ENCODE measurements at regions not wholly inside any gene's neighbourhood (a gene's known extent, or its start where the extent isn't known, plus 50 kb on each side); places are given as distances from the start of the nearest gene placed in this dataset.

DNA sequence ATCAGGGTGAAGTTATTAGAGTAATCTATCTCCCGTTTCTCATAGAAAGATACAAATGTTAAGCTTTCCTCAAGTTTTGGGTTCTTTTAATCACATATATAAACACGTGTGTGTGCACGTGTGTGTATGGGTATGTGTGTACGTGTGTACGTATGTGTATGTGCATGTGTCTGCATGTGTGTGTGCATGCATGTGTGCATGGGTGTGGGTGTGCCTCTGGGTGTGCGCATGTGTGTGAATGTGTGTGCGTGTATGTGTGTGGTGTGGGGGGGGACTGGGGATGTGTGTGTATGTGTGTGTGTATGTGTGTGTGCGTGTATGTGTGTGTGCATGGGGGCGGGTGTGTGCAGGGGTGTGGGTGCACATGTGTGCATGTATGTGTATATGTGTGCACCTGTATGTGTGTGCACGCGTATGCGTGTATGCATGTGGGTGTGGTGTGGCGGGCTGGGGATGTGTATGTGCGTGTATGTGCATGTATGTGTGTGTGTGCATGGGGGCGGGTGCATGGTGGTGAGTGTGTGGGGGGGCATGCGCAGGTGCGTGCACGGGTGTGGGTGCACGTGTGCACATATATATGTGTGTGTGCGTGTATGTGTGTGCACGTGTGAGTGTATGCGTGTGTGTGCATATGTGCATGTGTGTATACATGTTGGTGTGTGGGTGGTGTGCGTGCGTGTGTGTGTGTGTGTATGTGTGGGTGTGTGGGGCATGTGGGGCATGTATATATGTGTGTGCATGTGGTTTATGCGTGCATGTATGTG, 304.0 kb downstream of the MBD2 start:
- Histone ChIP-seq H3K27me3 (ENCODE audit: control insufficient read depth, insufficient read depth, low read length) (no peaks in the 10 kb centered on the region), H3K36me3 (ENCODE audit: control insufficient read depth, insufficient read depth, low read length) (no peaks in the 10 kb centered on the region), H3K4me1 (ENCODE audit: control insufficient read depth, insufficient read depth, low read length) (no peaks in the 10 kb centered on the region), H3K4me3 (ENCODE audit: low read depth, low read length) (no peak overlapping the region), H3K27ac (ENCODE audit: low read depth, low read length) (no peak overlapping the region), H3K9ac (ENCODE audit: low read length) (no peak overlapping the region), H3K9me3 (ENCODE audit: control insufficient read depth, insufficient read depth, low read depth, low read length) (no peaks in the 10 kb centered on the region)

DNA sequence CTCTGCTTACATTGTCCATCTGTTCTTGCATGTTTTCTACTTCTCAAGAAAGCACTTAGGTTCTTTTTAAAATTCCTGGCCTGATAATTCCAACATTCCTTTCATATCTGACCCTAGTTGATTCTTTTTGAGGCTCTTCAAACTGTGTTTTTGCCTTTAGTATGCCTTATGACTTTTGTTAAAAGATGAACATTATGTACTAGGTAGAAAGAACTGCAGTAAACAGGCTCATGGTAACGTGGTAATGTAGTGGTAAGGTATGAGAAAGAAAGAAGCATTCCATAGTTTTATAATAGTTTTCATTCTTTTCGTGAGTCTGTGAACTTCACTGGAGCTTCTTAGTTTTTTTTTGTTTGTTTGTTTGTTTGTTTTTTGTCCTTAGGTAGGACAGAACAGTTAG, 306.4 kb downstream of the MBD2 start:
- Histone ChIP-seq H3K27me3 (ENCODE audit: control insufficient read depth, insufficient read depth, low read length) (no peaks in the 10 kb centered on the region), H3K9me3 (ENCODE audit: control insufficient read depth, insufficient read depth, low read depth, low read length) (no peaks in the 10 kb centered on the region), H3K4me3 (ENCODE audit: low read depth, low read length) (no peak overlapping the region), H3K36me3 (ENCODE audit: control insufficient read depth, insufficient read depth, low read length) (no peaks in the 10 kb centered on the region), H3K4me1 (ENCODE audit: control insufficient read depth, insufficient read depth, low read length) (no peaks in the 10 kb centered on the region), H3K27ac (ENCODE audit: low read depth, low read length) (no peak overlapping the region), H3K9ac (ENCODE audit: low read length) (no peak overlapping the region)

DNA sequence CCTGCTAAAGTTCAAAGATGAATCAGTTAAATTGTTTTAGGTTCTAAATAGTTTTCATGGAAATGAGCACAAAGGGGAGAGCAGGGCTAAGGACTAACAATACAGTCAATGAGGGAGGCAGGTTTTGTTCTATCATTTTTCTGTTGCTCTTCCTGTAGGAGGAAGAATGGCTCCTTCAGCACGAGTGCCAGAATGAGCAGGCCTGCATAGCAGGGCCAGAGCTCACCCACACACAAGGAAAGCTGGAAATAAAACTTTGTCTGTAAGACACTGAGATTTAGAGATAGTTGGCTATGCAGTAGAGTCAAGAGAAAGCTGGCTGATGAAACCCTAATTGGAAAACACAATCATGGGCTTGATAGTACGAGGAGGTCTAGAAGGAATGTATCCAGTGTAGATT, 313.3 kb downstream of the MBD2 start:
- H3K27ac ChIP-seq (ENCODE audit: low read depth, low read length) = no peak overlapping the region
- H3K4me3 ChIP-seq (ENCODE audit: low read depth, low read length) = no peak overlapping the region
- no peaks in the 10 kb centered on the region for H3K36me3 ChIP-seq (ENCODE audit: control insufficient read depth, insufficient read depth, low read length)
- no peak overlapping the region for H3K9ac ChIP-seq (ENCODE audit: low read length)
- no peaks in the 10 kb centered on the region for H3K9me3 ChIP-seq (ENCODE audit: control insufficient read depth, insufficient read depth, low read depth, low read length)
- no peaks in the 10 kb centered on the region for H3K4me1 ChIP-seq (ENCODE audit: control insufficient read depth, insufficient read depth, low read length)
- H3K27me3 ChIP-seq (ENCODE audit: control insufficient read depth, insufficient read depth, low read length) = no peaks in the 10 kb centered on the region

DNA sequence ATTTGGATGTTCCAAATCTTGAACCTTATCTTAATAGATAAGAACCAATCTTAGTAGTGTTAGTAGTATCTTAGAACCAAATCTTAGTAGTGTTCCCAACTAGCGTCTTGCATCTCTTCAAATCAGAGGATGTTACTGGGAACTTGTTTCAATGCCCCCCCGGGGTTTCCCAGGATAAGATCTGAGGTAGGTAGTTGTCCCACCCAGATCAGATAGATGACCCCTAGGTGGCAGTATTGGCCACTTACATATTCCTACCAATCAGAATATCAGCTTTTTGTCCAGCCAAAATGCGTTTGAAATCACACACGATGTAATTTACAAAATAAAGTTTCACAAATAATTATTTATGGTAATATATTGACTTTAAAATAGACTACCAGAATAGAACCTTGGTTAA, 314.8 kb downstream of the MBD2 start:
- H3K9ac ChIP-seq (ENCODE audit: low read length) = no peak overlapping the region
- H3K9me3 ChIP-seq (ENCODE audit: control insufficient read depth, insufficient read depth, low read depth, low read length) = no peaks in the 10 kb centered on the region
- H3K36me3 ChIP-seq (ENCODE audit: control insufficient read depth, insufficient read depth, low read length) = no peaks in the 10 kb centered on the region
- no peaks in the 10 kb centered on the region for H3K27me3 ChIP-seq (ENCODE audit: control insufficient read depth, insufficient read depth, low read length)
- no peaks in the 10 kb centered on the region for H3K4me1 ChIP-seq (ENCODE audit: control insufficient read depth, insufficient read depth, low read length)
- no peak overlapping the region for H3K27ac ChIP-seq (ENCODE audit: low read depth, low read length)
- no peak overlapping the region for H3K4me3 ChIP-seq (ENCODE audit: low read depth, low read length)

DNA sequence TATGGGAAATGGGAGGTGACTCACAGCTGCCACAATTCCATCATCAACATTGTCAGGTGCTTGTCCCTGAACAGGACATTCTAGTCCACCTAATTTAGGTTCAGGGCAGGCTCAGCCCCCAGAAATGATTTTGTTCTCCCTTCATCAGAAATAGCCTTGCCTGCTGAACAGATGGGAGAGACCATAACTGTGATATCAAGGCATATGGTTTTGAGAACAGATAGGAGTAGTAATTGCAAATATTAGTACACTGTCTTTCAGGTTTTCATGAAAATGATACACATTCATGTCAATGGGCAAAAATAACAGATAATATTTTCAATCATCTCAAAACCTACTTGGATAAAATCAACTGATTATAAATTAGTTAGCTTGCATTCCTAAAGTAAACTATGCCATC, 316.5 kb downstream of the MBD2 start:
- H3K9ac ChIP-seq (ENCODE audit: low read length) = no peak overlapping the region
- H3K36me3 ChIP-seq (ENCODE audit: control insufficient read depth, insufficient read depth, low read length) = no peaks in the 10 kb centered on the region
- H3K27me3 ChIP-seq (ENCODE audit: control insufficient read depth, insufficient read depth, low read length) = no peaks in the 10 kb centered on the region
- no peaks in the 10 kb centered on the region for H3K9me3 ChIP-seq (ENCODE audit: control insufficient read depth, insufficient read depth, low read depth, low read length)
- no peaks in the 10 kb centered on the region for H3K4me1 ChIP-seq (ENCODE audit: control insufficient read depth, insufficient read depth, low read length)
- no peak overlapping the region for H3K4me3 ChIP-seq (ENCODE audit: low read depth, low read length)
- H3K27ac ChIP-seq (ENCODE audit: low read depth, low read length) = no peak overlapping the region

DNA sequence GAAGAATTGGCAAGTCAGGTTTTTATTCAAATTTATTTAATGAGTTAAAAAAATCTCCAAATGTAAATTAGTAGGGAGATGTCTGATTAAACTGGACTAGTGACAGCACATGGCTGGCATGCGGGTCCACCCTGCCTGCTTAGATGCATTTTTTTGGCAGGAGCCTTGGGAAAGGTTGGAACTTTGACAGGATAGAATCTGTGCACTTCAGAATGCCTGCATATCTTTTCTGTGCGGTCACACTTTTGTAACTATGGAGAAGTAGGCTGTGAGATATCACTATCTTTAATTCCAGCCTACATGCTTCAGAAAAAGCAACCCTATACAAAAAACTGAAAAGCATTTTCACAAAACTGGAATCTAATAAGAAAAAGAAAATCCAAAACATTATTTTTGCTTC, 317.8 kb downstream of the MBD2 start:
- Histone ChIP-seq H3K36me3 (ENCODE audit: control insufficient read depth, insufficient read depth, low read length) (no peaks in the 10 kb centered on the region), H3K27ac (ENCODE audit: low read depth, low read length) (no peak overlapping the region), H3K9ac (ENCODE audit: low read length) (no peak overlapping the region), H3K9me3 (ENCODE audit: control insufficient read depth, insufficient read depth, low read depth, low read length) (no peaks in the 10 kb centered on the region), H3K4me1 (ENCODE audit: control insufficient read depth, insufficient read depth, low read length) (no peaks in the 10 kb centered on the region), H3K4me3 (ENCODE audit: low read depth, low read length) (no peak overlapping the region), H3K27me3 (ENCODE audit: control insufficient read depth, insufficient read depth, low read length) (no peaks in the 10 kb centered on the region)

DNA sequence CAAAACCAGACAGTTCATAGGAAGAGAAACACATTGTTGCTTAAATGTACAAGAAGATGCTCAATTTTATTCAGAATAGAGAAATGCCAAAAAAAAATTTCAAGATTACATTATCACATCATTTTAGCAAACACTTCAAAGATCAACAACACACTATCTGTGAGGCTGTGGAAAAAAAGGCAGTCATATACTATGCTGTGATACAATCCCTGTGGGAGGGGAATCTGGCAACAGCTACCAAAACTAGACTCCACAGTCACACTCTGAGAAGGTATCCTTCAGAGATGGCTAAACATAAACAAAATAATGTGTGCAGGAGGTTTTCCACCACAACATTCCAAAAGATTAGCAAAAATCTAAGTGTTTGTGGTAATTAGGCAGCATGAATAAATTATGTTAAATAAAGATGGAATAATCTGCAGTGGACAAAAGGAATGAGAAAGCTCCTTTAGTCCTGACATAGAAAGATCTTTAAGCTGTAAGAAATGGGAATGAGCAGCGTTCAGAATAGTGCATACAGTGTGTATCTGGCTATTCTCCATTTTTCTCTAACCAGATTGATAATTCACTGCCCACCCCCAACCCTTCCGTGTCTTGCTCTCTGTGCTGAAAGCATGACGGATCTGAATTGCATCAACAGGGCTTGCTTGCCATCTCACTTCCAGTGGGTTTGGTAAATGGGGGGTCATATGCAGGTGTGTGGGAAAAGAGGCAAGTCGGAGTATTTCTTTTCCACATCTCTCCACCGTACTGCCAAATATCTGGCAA, 329.6 kb downstream of the MBD2 start:
- H3K27me3 ChIP-seq (ENCODE audit: control insufficient read depth, insufficient read depth, low read length) = no peaks in the 10 kb centered on the region

DNA sequence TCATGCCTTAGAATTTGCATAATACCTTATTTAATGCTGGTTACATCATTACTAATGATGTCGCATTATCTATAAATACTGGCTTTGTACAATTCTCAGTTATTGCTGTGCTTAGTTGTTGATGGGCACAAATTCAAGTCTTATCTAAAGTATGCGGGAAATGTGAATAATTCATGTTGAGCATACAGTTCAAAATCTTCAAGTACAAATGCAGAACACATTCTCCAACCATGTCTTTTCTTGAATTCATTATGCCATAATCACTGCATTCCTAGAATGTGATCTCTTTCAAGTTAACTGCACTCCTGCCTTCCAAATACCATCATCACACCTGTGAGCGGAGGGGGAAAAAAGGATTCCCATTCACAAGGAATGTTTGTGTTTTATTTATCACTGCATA, 337.0 kb downstream of the MBD2 start:
- no peaks in the 10 kb centered on the region for H3K27me3 ChIP-seq (ENCODE audit: control insufficient read depth, insufficient read depth, low read length)
- no peak overlapping the region for H3K9ac ChIP-seq (ENCODE audit: low read length)
- no peaks in the 10 kb centered on the region for H3K36me3 ChIP-seq (ENCODE audit: control insufficient read depth, insufficient read depth, low read length)
- H3K4me1 ChIP-seq (ENCODE audit: control insufficient read depth, insufficient read depth, low read length) = no peaks in the 10 kb centered on the region
- H3K4me3 ChIP-seq (ENCODE audit: low read depth, low read length) = no peak overlapping the region
- H3K27ac ChIP-seq (ENCODE audit: low read depth, low read length) = no peak overlapping the region
- no peaks in the 10 kb centered on the region; the same call in 1 of the 2 replicates for H3K9me3 ChIP-seq (ENCODE audit: control insufficient read depth, insufficient read depth, low read depth, low read length)

More for the DNA sequence above, 329.6 kb downstream of the MBD2 start:
- Histone ChIP-seq H3K4me1 (ENCODE audit: control insufficient read depth, insufficient read depth, low read length) (no peaks in the 10 kb centered on the region), H3K4me3 (ENCODE audit: low read depth, low read length) (no peak overlapping the region), H3K36me3 (ENCODE audit: control insufficient read depth, insufficient read depth, low read length) (no peaks in the 10 kb centered on the region), H3K9ac (ENCODE audit: low read length) (no peak overlapping the region), H3K27ac (ENCODE audit: low read depth, low read length) (no peak overlapping the region), H3K9me3 (ENCODE audit: control insufficient read depth, insufficient read depth, low read depth, low read length) (no peaks in the 10 kb centered on the region)

DNA sequence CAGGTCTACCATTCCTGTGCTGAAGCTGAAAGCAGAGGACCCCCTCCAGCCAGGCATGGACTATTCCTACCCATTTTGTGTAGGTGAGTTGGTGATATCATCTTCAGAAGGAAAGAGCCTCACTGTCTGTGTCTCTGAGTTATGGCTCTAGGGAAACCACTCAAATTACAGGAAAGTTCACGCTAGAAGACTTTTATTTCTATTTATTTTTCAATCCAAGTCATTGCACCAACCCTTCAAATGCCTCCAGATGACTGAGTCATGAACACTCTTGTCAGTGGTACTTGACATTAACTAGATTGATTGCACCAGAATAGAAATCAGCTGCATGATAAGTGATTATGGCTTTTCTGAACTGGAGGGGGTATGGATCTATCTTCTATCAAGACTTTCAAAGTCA, 338.4 kb downstream of the MBD2 start:
- Histone ChIP-seq H3K9ac (ENCODE audit: low read length) (no peak overlapping the region), H3K4me1 (ENCODE audit: control insufficient read depth, insufficient read depth, low read length) (no peaks in the 10 kb centered on the region), H3K4me3 (ENCODE audit: low read depth, low read length) (no peak overlapping the region), H3K27me3 (ENCODE audit: control insufficient read depth, insufficient read depth, low read length) (no peaks in the 10 kb centered on the region), H3K9me3 (ENCODE audit: control insufficient read depth, insufficient read depth, low read depth, low read length) (no peaks in the 10 kb centered on the region; the same call in 1 of the 2 replicates), H3K36me3 (ENCODE audit: control insufficient read depth, insufficient read depth, low read length) (no peaks in the 10 kb centered on the region), H3K27ac (ENCODE audit: low read depth, low read length) (no peak overlapping the region)

DNA sequence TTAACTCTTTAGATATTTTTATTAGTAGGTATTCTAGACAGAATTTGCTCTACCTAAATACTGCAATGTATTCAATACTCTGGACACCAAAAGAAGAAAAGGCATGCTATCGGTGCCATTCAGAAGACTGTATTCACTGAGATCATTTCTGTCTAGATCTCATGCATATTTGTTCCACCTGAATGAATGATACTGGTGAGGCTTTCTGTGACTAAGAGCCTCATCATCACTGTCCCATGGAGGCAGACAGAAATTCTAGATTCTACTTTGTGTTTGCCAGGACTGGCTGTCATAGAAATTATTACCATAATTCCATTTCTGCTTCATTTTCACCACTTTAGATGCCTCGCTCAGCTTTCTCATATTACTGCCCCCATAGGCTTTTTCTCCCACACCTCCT, 340.7 kb downstream of the MBD2 start:
- H3K36me3 ChIP-seq (ENCODE audit: control insufficient read depth, insufficient read depth, low read length) = no peaks in the 10 kb centered on the region
- H3K4me3 ChIP-seq (ENCODE audit: low read depth, low read length) = no peak overlapping the region
- H3K27ac ChIP-seq (ENCODE audit: low read depth, low read length) = no peak overlapping the region
- H3K4me1 ChIP-seq (ENCODE audit: control insufficient read depth, insufficient read depth, low read length) = no peaks in the 10 kb centered on the region
- H3K27me3 ChIP-seq (ENCODE audit: control insufficient read depth, insufficient read depth, low read length) = no peaks in the 10 kb centered on the region
- no peak overlapping the region for H3K9ac ChIP-seq (ENCODE audit: low read length)
- no peaks in the 10 kb centered on the region; the same call in 1 of the 2 replicates for H3K9me3 ChIP-seq (ENCODE audit: control insufficient read depth, insufficient read depth, low read depth, low read length)

DNA sequence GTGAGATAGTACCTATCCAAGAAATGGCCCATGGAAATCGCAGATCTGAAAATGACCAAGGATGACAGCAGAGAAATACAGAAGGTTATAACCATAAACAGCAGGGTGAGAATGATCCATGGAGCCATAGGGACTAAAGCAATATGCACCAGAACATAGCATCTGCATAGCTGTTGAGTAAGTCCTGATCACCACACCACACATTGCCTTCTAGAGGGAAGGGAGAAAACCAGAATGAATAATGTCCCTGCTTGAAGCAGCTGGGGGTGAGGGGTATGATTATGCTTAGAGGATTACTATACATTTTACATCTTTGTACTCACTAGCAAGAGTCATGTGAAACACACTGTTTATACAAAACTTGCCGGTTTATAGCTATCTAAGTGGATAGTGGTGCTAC, 350.4 kb downstream of the MBD2 start:
- Histone ChIP-seq H3K4me1 (ENCODE audit: control insufficient read depth, insufficient read depth, low read length) (no peaks in the 10 kb centered on the region), H3K27me3 (ENCODE audit: control insufficient read depth, insufficient read depth, low read length) (no peaks in the 10 kb centered on the region), H3K4me3 (ENCODE audit: low read depth, low read length) (no peak overlapping the region), H3K27ac (ENCODE audit: low read depth, low read length) (no peak overlapping the region), H3K36me3 (ENCODE audit: control insufficient read depth, insufficient read depth, low read length) (no peaks in the 10 kb centered on the region), H3K9me3 (ENCODE audit: control insufficient read depth, insufficient read depth, low read depth, low read length) (no peaks in the 10 kb centered on the region), H3K9ac (ENCODE audit: low read length) (no peak overlapping the region)
